Femur (tissue), 1 donor: ENCODE measurements at regions not wholly inside any gene's neighbourhood (a gene's known extent, or its start where the extent isn't known, plus 50 kb on each side); places are given as distances from the start of the nearest gene placed in this dataset.

Experiments
- DNase-seq: peaks from one replicate; pipeline ENCODE4 v3.0.0-alpha.2; 2017

DNA sequence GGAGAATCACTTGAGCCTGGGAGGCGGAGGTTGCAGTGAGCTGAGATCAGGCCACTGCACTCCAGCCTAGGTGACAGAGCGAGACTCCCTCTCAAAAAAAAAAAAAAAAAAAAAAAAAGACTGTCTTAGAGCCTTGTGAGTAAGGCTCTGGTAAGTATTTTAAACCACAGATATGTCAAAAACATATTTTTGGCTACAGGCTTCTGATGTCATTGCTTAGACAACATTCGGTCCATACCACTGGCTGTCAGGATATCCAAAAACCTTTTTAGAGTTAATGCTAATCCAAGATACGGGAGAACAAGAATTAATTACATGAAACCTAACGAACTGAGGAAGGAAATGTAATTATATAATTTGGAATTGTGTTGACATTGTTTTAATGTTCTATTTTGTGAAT lies 999.5 kb upstream of the PABPC4L start:
- no peak for DNase-seq

DNA sequence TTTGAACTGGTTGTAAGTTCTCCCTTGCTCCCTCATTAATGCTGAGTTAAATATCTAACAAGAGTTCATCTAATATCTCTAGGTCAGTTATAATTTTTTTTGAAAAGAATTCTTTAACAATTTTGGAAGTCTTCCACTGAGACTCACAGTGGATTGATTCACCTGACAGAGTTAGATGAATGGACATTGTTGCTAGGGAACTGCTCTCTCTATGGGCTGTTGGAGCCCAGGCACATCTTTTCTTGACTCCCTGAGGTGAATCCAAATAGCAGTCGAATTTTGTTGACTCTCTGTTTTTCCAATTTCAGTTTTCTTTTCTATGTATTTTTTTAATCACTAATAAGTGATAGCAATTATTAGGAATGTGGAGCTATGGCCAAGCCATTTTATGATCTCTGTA lies 996.1 kb upstream of the PABPC4L start:
- no peak for DNase-seq

DNA sequence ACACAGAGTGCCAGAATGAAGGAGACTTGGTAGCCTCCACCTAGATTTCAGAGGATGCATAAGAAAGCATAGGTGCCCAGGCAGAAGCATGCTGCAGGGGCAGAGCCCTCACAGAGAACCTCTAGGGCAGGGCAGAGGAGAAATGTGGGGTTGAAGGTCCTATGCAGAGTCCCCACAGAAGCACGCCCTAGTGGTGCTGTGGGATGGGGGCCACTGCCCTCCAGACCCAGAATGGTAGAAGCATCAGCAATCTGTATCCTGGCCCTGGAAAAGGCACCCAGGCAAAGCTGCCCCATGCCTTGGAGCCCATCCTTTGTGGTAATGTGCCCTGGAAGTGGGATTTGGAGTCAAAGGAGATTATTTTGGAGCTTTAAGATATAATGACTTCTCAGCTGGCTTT lies 992.9 kb upstream of the PABPC4L start:
- DNase-seq = no peak

- no peak for DNase-seq
These were observed 991.4 kb upstream of the PABPC4L start for GRCh38 chr4:135192751-135193535.

GRCh38 chr4:135191596-135191995 lies 990.0 kb upstream of the PABPC4L start:
- DNase-seq = no peak

GRCh38 chr4:135186002-135186401 lies 984.4 kb upstream of the PABPC4L start:
- no peak for DNase-seq

DNA sequence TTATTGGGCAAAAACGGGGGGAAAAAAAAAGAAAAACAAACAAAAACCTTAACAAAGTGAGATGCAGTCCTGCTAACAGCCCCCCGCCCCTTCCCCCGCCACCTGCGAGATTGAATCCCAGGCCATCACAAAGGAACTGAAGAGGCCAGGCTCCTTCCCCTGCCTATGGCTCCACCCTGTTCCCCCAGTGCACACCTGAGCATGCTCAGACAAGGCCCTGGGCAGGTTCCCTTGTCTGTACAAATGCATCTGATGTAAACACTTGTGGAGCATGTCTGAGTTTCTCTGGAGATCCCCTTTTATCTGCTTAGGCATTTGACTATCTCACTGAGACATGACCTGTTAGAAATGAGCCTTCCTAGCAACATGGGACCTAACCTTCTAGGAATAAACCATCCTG lies 983.7 kb upstream of the PABPC4L start:
- no peak for DNase-seq

DNA sequence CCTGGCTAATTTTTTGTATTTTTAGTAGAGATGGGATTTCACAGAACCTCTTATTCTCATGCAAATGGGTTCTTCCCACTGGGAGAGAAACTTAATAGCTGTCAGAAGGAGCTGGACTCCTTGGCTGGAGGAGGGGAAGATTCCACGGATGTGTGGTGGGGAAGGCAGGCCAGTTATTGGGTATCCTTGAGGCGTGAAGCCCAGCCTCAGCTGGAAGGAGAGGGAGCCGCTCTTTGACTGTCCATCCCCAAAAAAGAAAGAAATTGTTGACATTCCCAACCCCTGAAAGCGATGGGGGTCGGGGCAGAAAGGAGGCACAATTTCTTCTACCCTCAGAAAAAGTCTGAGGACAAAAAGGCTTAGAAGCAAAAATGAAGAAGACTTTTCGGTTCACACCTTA lies 983.1 kb upstream of the PABPC4L start:
- DNase-seq = no peak

DNA sequence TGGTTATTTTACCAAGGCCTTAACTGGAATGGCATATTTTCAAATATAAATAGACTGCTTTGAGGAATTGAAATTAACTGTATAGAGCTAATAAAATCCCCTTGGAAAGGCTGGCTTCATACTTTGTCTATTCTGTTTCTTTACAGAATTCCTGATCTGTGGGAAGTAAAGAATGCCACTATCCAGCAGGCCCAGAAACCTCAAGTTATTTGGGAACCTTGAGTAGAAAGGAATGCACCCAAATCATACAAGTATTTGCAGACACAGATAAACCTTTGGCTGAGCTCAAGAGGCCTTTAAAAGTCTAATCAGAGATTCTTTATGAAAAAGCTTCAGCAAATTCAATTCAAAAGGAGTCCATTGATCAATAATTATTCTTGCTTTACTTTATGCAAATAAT lies 975.7 kb upstream of the PABPC4L start:
- no peak for DNase-seq

GRCh38 chr4:135166661-135167060 lies 965.1 kb upstream of the PABPC4L start:
- DNase-seq = no peak

- DNase-seq = no peak
These were observed 963.0 kb upstream of the PABPC4L start for GRCh38 chr4:135164601-135165000.

DNA sequence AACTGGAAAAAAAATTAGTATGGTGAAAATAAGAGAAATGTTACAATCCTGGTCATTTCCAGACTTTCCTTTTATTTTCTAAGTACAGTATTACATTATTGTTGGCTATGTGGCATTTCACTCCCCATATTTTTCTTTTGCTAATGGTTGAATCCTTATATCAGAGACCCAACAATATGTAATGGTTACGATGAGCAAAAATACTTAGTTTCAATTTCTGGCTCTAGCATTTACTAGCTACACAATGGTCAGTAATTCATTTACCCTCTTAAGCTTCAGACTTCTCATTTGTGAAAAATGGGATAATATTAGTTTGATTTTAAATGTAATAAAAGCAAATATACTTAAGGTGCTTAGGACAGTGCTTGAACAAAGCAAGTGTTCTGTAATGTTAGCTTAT lies 942.9 kb upstream of the PABPC4L start:
- DNase-seq = no peak

DNA sequence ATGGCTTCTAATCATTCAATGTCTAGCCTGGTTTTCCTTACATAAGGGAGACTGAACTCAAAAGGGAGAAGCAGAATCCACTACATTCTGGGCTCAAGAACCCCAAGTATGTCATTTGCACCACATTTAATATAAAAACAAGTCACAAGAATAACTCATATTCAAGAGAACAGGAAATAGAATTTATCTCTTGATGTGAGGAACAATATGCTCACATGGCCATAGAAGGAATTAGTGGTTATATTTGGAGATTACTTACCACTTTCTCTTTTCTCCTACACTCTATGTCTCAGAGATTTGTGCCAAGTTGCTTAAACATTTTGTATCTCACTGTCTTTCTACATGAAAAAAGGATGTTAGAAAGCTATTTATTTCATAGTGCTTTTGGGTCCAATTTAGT lies 922.6 kb upstream of the PABPC4L start:
- no peak for DNase-seq

DNA sequence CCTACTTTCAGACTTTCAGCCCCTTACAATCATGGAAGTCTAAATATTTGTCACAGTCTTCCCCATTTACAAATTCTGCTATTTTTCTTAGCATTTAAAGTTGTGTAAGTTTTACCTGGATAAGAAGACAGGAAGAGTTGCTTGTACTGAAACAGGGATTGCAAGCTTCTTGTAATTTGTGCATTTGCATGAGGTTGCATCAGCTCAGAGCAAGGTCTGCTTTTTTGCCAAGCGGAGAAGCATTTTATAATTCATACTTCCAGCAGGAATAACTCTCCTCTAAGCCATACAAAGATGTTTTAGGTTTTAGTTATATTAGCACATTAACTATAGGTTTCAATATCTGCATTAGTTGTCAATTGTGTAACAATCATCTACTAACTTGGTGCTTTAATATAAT lies 922.0 kb upstream of the PABPC4L start:
- DNase-seq = no peak

- DNase-seq = no peak
These were observed 920.9 kb upstream of the PABPC4L start for GRCh38 chr4:135122457-135122856.

DNA sequence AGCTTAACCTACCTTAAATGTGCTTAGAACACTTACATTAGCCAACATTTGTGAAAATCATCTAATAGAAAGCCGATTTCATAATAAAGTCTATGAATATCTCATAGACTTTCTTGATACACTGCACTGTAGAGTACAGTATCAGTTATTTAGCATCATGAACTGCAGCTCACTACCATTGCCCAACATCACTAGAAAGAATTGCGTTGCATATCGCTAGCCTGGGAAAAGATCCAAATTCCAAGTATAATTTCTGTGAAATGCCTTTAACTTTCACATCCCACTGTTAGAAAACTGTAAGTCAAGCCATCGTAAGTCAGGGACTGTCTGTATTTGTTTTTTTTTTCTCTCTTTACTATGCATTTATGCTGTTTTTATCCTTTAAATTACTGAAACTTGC lies 918.6 kb upstream of the PABPC4L start:
- no peak for DNase-seq

DNA sequence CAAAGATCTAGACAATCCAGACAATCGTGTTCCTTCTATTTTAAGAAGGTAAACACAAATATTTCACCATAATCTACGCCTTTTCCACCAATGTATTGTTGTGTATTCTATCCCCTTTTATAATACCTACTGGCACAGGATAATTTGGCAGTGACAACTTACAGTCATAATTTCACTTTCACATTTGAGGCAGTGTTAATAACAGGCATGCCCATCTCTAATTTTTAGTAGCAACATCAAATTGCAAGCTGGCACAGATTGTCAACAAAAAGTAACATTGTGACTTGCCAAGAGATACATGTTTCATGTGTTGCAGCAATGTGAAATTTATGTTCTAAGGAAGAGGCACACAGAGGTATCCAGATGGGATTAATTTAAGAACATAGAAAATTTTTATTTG lies 912.5 kb upstream of the PABPC4L start:
- no peak for DNase-seq

DNA sequence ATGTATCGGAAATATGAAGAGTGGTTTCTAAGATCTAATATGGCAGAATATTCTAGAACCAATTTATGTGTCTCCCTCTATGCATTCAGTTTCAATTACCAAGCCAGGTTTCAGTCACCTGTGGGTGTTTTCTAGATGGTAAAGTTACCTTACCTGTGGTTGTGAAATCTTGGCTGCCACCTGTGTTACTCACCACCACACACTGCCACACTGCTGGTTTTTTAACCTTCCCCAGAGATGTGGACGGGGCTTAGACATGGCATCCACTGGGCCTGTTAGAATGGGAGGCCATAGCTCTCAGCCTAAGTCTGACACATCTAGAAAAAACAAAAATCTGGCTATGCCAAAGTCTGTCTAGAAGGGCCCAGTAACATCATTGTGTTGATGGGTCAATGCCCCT lies 896.5 kb upstream of the PABPC4L start:
- DNase-seq = no peak

GRCh38 chr4:135073389-135073788 lies 871.8 kb upstream of the PABPC4L start:
- no peak for DNase-seq

GRCh38 chr4:135072553-135072952 lies 871.0 kb upstream of the PABPC4L start:
- DNase-seq = no peak

DNA sequence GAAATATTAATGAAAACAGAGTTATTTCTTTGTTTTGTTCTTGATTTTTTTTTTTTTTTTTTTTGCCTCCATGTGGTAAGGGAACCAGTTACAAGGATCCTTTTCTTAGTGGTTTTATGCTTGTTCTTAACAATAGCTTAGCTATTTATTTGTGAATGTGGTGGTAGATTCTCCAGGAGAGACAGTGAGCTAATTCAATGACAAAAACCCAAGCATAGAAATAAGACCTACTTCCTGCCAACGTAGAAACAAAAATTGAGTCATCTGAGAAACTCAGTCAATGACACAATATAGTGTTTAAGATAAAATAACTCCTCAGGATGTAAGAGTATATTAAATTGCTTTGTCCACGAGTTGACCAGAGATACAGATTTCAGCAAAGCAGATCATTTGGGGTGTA lies 863.8 kb upstream of the PABPC4L start:
- DNase-seq = no peak

DNA sequence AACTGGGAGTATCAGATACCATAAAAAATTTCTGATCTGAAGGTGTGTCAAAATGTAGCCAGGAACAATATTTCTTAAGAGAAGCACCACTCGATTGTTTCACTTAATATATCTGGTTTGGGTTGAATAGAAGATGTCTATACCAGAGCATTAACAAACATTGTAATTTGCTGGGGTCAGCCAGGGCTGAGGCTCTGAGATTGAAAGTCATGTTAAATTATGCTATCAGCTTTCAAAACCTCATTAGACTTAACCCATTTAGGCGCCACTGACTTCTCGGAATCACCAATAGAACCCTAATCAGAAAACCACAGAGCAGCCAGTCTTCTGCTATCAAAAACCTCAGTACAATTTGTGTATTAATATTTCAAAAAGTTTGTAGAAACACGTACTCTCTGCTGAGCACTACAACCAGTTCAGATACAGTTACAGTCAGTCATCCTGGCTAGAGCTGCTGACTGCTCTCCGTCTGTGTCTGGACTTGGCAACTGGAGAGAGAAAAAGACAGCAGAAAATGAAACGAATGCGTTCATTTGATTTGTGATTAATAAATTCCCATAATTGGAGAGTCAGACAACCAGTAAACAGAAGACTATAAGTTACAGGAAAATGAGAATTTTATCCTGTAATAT lies 848.6 kb upstream of the PABPC4L start:
- DNase-seq = no peak

- no peak for DNase-seq
These were observed 831.1 kb upstream of the PABPC4L start for GRCh38 chr4:135032670-135033069.

GRCh38 chr4:135015771-135016170 lies 814.2 kb upstream of the PABPC4L start:
- DNase-seq = no peak

DNA sequence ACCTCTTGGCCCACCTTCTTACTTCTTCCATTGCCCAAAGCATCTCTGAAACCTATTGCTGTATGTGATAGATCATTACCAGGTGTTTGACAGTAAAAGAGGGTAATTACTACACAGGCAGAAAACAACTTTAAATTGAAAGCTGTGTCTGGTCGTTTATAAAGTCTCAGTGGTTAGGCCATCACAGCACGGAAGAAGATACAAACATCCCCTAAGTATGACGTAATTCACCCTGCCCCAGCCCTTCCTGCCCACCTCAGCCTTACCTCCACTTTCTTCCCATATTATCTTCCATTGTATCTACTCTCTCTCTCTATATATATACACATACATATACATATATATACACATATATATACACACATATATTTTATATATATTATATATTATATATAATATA lies 805.8 kb upstream of the PABPC4L start:
- DNase-seq = no peak
